ENCODE measurements at regions not wholly inside any gene's neighbourhood (a gene's known extent, or its start where the extent isn't known, plus 50 kb on each side); places are given as distances from the start of the nearest gene placed in this dataset.

- Histone ChIP-seq H3K9me3 (ENCODE audit: low read length) (no peaks in the 10 kb centered on the region), H3K79me2 (ENCODE audit: insufficient read depth, low read depth, low read length) (no peaks in the 10 kb centered on the region), H3K36me3 (ENCODE audit: insufficient read depth, low read length) (no peaks in the 10 kb centered on the region), H3K4me3 (ENCODE audit: low read depth, low read length, poor library complexity, severe bottlenecking) (no peak overlapping the region), H3K27ac (ENCODE audit: low read depth, low read length, poor library complexity, severe bottlenecking) (no peak overlapping the region), H2AFZ (ENCODE audit: low read length) (no peak overlapping the region), H3K4me1 (ENCODE audit: insufficient read depth, low read length, poor library complexity, severe bottlenecking) (no peaks in the 10 kb centered on the region), H4K20me1 (ENCODE audit: insufficient read depth, low read length) (no peaks in the 10 kb centered on the region), H3K4me2 (ENCODE audit: low read length) (no peak overlapping the region), H3K9me2 (ENCODE audit: insufficient read depth, low read length) (no peaks in the 10 kb centered on the region)
- intact Hi-C loops (cut with micrococcal nuclease; ENCODE audit: unreplicated experiment) = loop anchor here (5.0 kb wide), 2 partner anchors 213 to 768 kb away; no protein-coding TSS in a partner anchor
- no peak for TF ChIP-seq EZH2phosphoT487 (IDR thresholded peaks at IDR 0.05; ENCODE audit: borderline replicate concordance, low read depth, low read length)
- TF ChIP-seq CTCF (conservative IDR thresholded peaks at IDR 0.05; ENCODE audit: low read length) = no peak
- POLR2A ChIA-PET = no interaction called here
- no TSS peak for BruUV-seq (replicated peaks)
- no peak for DNase-seq (ENCODE audit: low spot score)
- CTCF ChIA-PET (ENCODE audit: unreplicated experiment) = no interaction called here
Measured at GRCh38 chr15:98444138-98444537, 204.2 kb upstream of the IGF1R start.

GRCh38 chr15:98445315-98445714 lies 203.0 kb upstream of the IGF1R start:
- POLR2A ChIA-PET = no interaction called here
- no peak overlapping the region for H3K4me2 ChIP-seq (ENCODE audit: low read length)

GRCh38 chr15:98446083-98446482 lies 202.3 kb upstream of the IGF1R start:
- CTCF ChIA-PET (ENCODE audit: unreplicated experiment) = no interaction called here
- no peak overlapping the region for H3K4me2 ChIP-seq (ENCODE audit: low read length)
- intact Hi-C loops (cut with micrococcal nuclease; ENCODE audit: unreplicated experiment) = no loop called here
- H3K27ac ChIP-seq (ENCODE audit: low read depth, low read length, poor library complexity, severe bottlenecking) = no peak overlapping the region
- no peak overlapping the region for H3K4me3 ChIP-seq (ENCODE audit: low read depth, low read length, poor library complexity, severe bottlenecking)
- H3K36me3 ChIP-seq (ENCODE audit: insufficient read depth, low read length) = no peaks in the 10 kb centered on the region
- H2AFZ ChIP-seq (ENCODE audit: low read length) = no peak overlapping the region
- DNase-seq (ENCODE audit: low spot score) = no peak
- no peaks in the 10 kb centered on the region for H3K9me3 ChIP-seq (ENCODE audit: low read length)
- H3K9me2 ChIP-seq (ENCODE audit: insufficient read depth, low read length) = no peaks in the 10 kb centered on the region
- H3K4me1 ChIP-seq (ENCODE audit: insufficient read depth, low read length, poor library complexity, severe bottlenecking) = no peaks in the 10 kb centered on the region
- POLR2A ChIA-PET = no interaction called here
- no TSS peak for BruUV-seq (replicated peaks)
- no peaks in the 10 kb centered on the region for H4K20me1 ChIP-seq (ENCODE audit: insufficient read depth, low read length)
- H3K79me2 ChIP-seq (ENCODE audit: insufficient read depth, low read depth, low read length) = no peaks in the 10 kb centered on the region
- TF ChIP-seq CTCF (conservative IDR thresholded peaks at IDR 0.05; ENCODE audit: low read length) (no peak), EZH2phosphoT487 (IDR thresholded peaks at IDR 0.05; ENCODE audit: borderline replicate concordance, low read depth, low read length) (no peak)

More at GRCh38 chr15:98445315-98445714, 203.0 kb upstream of the IGF1R start:
- H3K4me3 ChIP-seq (ENCODE audit: low read depth, low read length, poor library complexity, severe bottlenecking) = no peak overlapping the region
- no peak for TF ChIP-seq CTCF (conservative IDR thresholded peaks at IDR 0.05; ENCODE audit: low read length)
- no peak for TF ChIP-seq EZH2phosphoT487 (IDR thresholded peaks at IDR 0.05; ENCODE audit: borderline replicate concordance, low read depth, low read length)
- no peak overlapping the region for H2AFZ ChIP-seq (ENCODE audit: low read length)
- H3K36me3 ChIP-seq (ENCODE audit: insufficient read depth, low read length) = no peaks in the 10 kb centered on the region
- no peaks in the 10 kb centered on the region for H3K4me1 ChIP-seq (ENCODE audit: insufficient read depth, low read length, poor library complexity, severe bottlenecking)
- no peaks in the 10 kb centered on the region for H4K20me1 ChIP-seq (ENCODE audit: insufficient read depth, low read length)
- H3K79me2 ChIP-seq (ENCODE audit: insufficient read depth, low read depth, low read length) = no peaks in the 10 kb centered on the region
- H3K27ac ChIP-seq (ENCODE audit: low read depth, low read length, poor library complexity, severe bottlenecking) = no peak overlapping the region
- BruUV-seq (replicated peaks) = no TSS peak
- no peaks in the 10 kb centered on the region for H3K9me3 ChIP-seq (ENCODE audit: low read length)
- CTCF ChIA-PET (ENCODE audit: unreplicated experiment) = no interaction called here
- intact Hi-C loops (cut with micrococcal nuclease; ENCODE audit: unreplicated experiment) = no loop called here
- H3K9me2 ChIP-seq (ENCODE audit: insufficient read depth, low read length) = no peaks in the 10 kb centered on the region
- no peak for DNase-seq (ENCODE audit: low spot score)
